SK-N-SH (cell line): ENCODE measurements at regions not wholly inside any gene's neighbourhood (a gene's known extent, or its start where the extent isn't known, plus 50 kb on each side); places are given as distances from the start of the nearest gene placed in this dataset.
A peak's percentile ranks its signal among the peaks of the same experiment; 100 is the strongest.

Source experiments
- CTCF ChIA-PET: fragments of 300-600, 350-600 bp; formaldehyde crosslinking; extraction: SDS; loops from one replicate; lab custom pipeline; 2021; lab: Yijun Ruan, JAX
- POLR2A ChIA-PET: fragments of 350-600 bp; sonication (Branson Sonifier 250); formaldehyde crosslinking; extraction: SDS; loops from one replicate; lab custom pipeline; 2020; ENCODE audit warnings: antibody characterized with exemption, inconsistent platforms; lab: Yijun Ruan, JAX
- DNase-seq: peaks from one replicate; pipeline ENCODE4 v3.0.0; 2012
- H2AFZ ChIP-seq: fragments of 200-600 bp; sonication (generic); 2 replicates; pipeline ENCODE4 v1.8.1; 2016; ENCODE audit warnings: antibody characterized with exemption, mild to moderate bottlenecking, low read depth
- H3F3A ChIP-seq: fragments of 200-600 bp; sonication (generic); replicated peaks from 2 replicates; pipeline ENCODE3; 2016; ENCODE audit warnings: antibody characterized with exemption, mild to moderate bottlenecking; ENCODE audit not compliant: insufficient read depth
- H3K27ac ChIP-seq, 2 experiments: fragments of 200-500 bp in 1 of 2; fragments of 200-600 bp in 1 of 2; sonication (Bioruptor generic) in 1 of 2; sonication (generic), shearing (Covaris generic) in 1 of 2; 2 replicates each; pipeline versions ENCODE4 v1.5.1 to v1.6.1; 2014 to 2016; ENCODE audit warnings: low read depth in 2 of 2, inconsistent platforms in 1 of 2, low read length in 1 of 2, mild to moderate bottlenecking in 1 of 2, mixed read lengths in 1 of 2
- H3K27me3 ChIP-seq: fragments of 200-600 bp; sonication (generic), shearing (Covaris generic); 2 replicates; pipeline ENCODE4 v1.6.1; 2016; ENCODE audit warnings: mixed run types; ENCODE audit not compliant: insufficient read depth
- H3K36me3 ChIP-seq, 2 experiments: fragments of 200-500 bp in 1 of 2; fragments of 200-600 bp in 1 of 2; sonication (Bioruptor generic) in 1 of 2; sonication (generic) in 1 of 2; replicated peaks in 1 of 2; 2 replicates each; pipeline versions ENCODE3 to v1.5.1; 2014 to 2016; ENCODE audit warnings: low read length in 1 of 2, mild to moderate bottlenecking in 1 of 2; ENCODE audit not compliant: insufficient read depth in 2 of 2, control insufficient read depth in 1 of 2
- H3K4me1 ChIP-seq, 2 experiments: fragments of 200-500 bp in 1 of 2; fragments of 200-600 bp in 1 of 2; sonication (Bioruptor generic) in 1 of 2; sonication (generic), shearing (Covaris generic) in 1 of 2; 2 replicates each; pipeline versions ENCODE4 v1.5.1 to v1.6.1; 2014 to 2016; ENCODE audit warnings: low read depth in 1 of 2, low read length in 1 of 2, mixed run types in 1 of 2; ENCODE audit not compliant: insufficient read depth in 2 of 2, control insufficient read depth in 1 of 2
- H3K4me2 ChIP-seq: fragments of 200-600 bp; sonication (generic), shearing (Covaris generic); 2 replicates; pipeline ENCODE4 v1.6.1; 2017; ENCODE audit warnings: mixed run types
- H3K4me3 ChIP-seq, 2 experiments: fragments of 200-500 bp in 1 of 2; fragments of 200-600 bp in 1 of 2; sonication (Bioruptor generic) in 1 of 2; sonication (generic), shearing (Covaris generic) in 1 of 2; 2 replicates each; pipeline versions ENCODE4 v1.5.1 to v1.8.1; 2014 to 2016; ENCODE audit warnings: low read depth in 2 of 2, inconsistent platforms in 1 of 2, low read length in 1 of 2, mild to moderate bottlenecking in 1 of 2, mixed read lengths in 1 of 2, moderate library complexity in 1 of 2
- H3K79me2 ChIP-seq: fragments of 200-600 bp; sonication (generic); 2 replicates; pipeline ENCODE4 v1.8.1; 2017; ENCODE audit warnings: mild to moderate bottlenecking; ENCODE audit not compliant: insufficient read depth
- H3K9ac ChIP-seq: fragments of 200-600 bp; sonication (generic); 2 replicates; pipeline ENCODE4 v1.6.1; 2017; ENCODE audit warnings: mixed run types
- H3K9me2 ChIP-seq: fragments of 200-600 bp; sonication (generic); 2 replicates; pipeline ENCODE4 v1.6.1; 2017; ENCODE audit warnings: mixed run types
- H3K9me3 ChIP-seq: fragments of 200-600 bp; sonication (generic); 2 replicates; pipeline ENCODE4 v1.6.1; 2017; ENCODE audit warnings: mixed run types, mild to moderate bottlenecking, moderate library complexity
- H4K20me1 ChIP-seq: fragments of 200-600 bp; sonication (generic); 2 replicates; pipeline ENCODE4 v1.6.1; 2017; ENCODE audit warnings: mild to moderate bottlenecking, mixed run types; ENCODE audit not compliant: insufficient read depth
- CHD2 ChIP-seq: fragments of 150-350 bp; IDR thresholded peaks from 2 replicates; pipeline ENCODE4 v1.6.1; 2018; ENCODE audit warnings: low read length; ENCODE audit not compliant: partially characterized antibody
- CTCF ChIP-seq: fragments of 200-600 bp; sonication (generic); IDR thresholded peaks from 2 replicates; pipeline ENCODE4 v1.6.1; 2017; ENCODE audit warnings: antibody characterized with exemption, mild to moderate bottlenecking, moderate library complexity
- ELF1 ChIP-seq: IDR thresholded peaks from 2 replicates; pipeline ENCODE4 v1.4.0; 2012
- EP300 ChIP-seq, 2 experiments: IDR thresholded peaks; 2 replicates each; pipeline versions ENCODE4 v1.4.0 to v1.6.1; 2012; ENCODE audit warnings: borderline replicate concordance in 1 of 2, low read depth in 1 of 2, low read length in 1 of 2
- EZH2phosphoT487 ChIP-seq: fragments of 200-600 bp; sonication (generic); IDR thresholded peaks from 2 replicates; pipeline ENCODE4 v1.6.1; 2017; ENCODE audit warnings: low read depth, mixed run types, mild to moderate bottlenecking, antibody characterized with exemption, moderate library complexity, borderline replicate concordance
- FOXJ3 ChIP-seq: sonication (generic); formaldehyde crosslinking; IDR thresholded peaks from 2 replicates; pipeline ENCODE4 v1.5.1; 2020; ENCODE audit warnings: mild to moderate bottlenecking, missing genetic modification reagents
- FOXM1 ChIP-seq: IDR thresholded peaks from 2 replicates; pipeline ENCODE4 v1.4.0; 2012; ENCODE audit warnings: low read depth, mild to moderate bottlenecking
- GABPA ChIP-seq: IDR thresholded peaks from 2 replicates; pipeline ENCODE4 v1.4.0; 2012; ENCODE audit warnings: low read depth, mild to moderate bottlenecking
- MAX ChIP-seq: IDR thresholded peaks from 2 replicates; pipeline ENCODE4 v1.4.0; 2012; ENCODE audit warnings: low read depth
- MEF2A ChIP-seq: IDR thresholded peaks from 2 replicates; pipeline ENCODE4 v1.4.0; 2012; ENCODE audit warnings: low read depth, borderline replicate concordance
- MXI1 ChIP-seq: IDR thresholded peaks from 2 replicates; pipeline ENCODE4 v1.6.1; 2012; ENCODE audit warnings: mild to moderate bottlenecking, low read depth, low read length, improper control_type of control experiment
- NFIC ChIP-seq: IDR thresholded peaks from 2 replicates; pipeline ENCODE4 v1.4.0; 2012; ENCODE audit warnings: borderline replicate concordance
- NRF1 ChIP-seq: IDR thresholded peaks from 2 replicates; pipeline ENCODE4 v1.6.1; 2012; ENCODE audit warnings: low read depth, mild to moderate bottlenecking, low read length
- PBX3 ChIP-seq: IDR thresholded peaks from 2 replicates; pipeline ENCODE4; 2012
- POLR2AphosphoS5 ChIP-seq: IDR thresholded peaks from 2 replicates; pipeline ENCODE4 v1.6.1; 2012; ENCODE audit warnings: low read depth, low read length
- REST ChIP-seq: IDR thresholded peaks from 2 replicates; pipeline ENCODE4 v1.6.1; 2012; ENCODE audit warnings: mild to moderate bottlenecking, low read depth, low read length, moderate library complexity
- RXRA ChIP-seq: IDR thresholded peaks from 2 replicates; pipeline ENCODE4 v1.4.0; 2012; ENCODE audit warnings: low read depth, mild to moderate bottlenecking, borderline replicate concordance
- SIN3A ChIP-seq: IDR thresholded peaks from 2 replicates; pipeline ENCODE4 v1.6.1; 2012; ENCODE audit warnings: low read depth, mild to moderate bottlenecking, low read length, moderate library complexity, borderline replicate concordance
- TAF1 ChIP-seq: IDR thresholded peaks from 2 replicates; pipeline ENCODE4 v1.6.1; 2012; ENCODE audit warnings: low read depth, mild to moderate bottlenecking, low read length, moderate library complexity, borderline replicate concordance
- TEAD4 ChIP-seq: IDR thresholded peaks from 2 replicates; pipeline ENCODE4 v1.4.0; 2012; ENCODE audit warnings: mild to moderate bottlenecking, borderline replicate concordance; ENCODE audit not compliant: insufficient read depth
- USF1 ChIP-seq: IDR thresholded peaks from 2 replicates; pipeline ENCODE4 v1.4.0; 2012; ENCODE audit warnings: low read depth, borderline replicate concordance
- USF2 ChIP-seq: fragments of 150-350 bp; IDR thresholded peaks from 2 replicates; pipeline ENCODE4 v1.6.1; 2017; ENCODE audit warnings: antibody characterized with exemption, low read length, low read depth, borderline replicate concordance
- ZBTB33 ChIP-seq: IDR thresholded peaks from 2 replicates; pipeline ENCODE4 v1.4.0; 2012; ENCODE audit warnings: low read depth, borderline replicate concordance
- WGBS: methylation state at CpG from one replicate; pipeline ENCODE4 v1.1.6; 2017; ENCODE audit warnings: low lambda C conversion rate; 5-methylcytosine and 5-hydroxymethylcytosine counted together

GRCh38 chr2:13005048-13005447, 288.3 kb downstream of the TRIB2 start:
- Histone ChIP-seq H3K4me3 (no peak overlapping the region), H3K27ac (peak overlapping the region in 1 of 2 experiments; percentile 22; a peak in 1 of 4 replicates), H3K9me2 (no peaks in the 10 kb centered on the region), H3F3A (peaks cover 12% of the 10 kb centered on the region), H3K9me3 (no peaks in the 10 kb centered on the region), H3K4me2 (no peak overlapping the region; the same call in 1 of the 2 replicates), H4K20me1 (no peaks in the 10 kb centered on the region), H2AFZ (no peak overlapping the region), H3K36me3 (no peaks in the 10 kb centered on the region), H3K4me1 (peaks cover 25 to 39% of the 10 kb centered on the region in 2 experiments), H3K27me3 (no peaks in the 10 kb centered on the region), H3K9ac (no peak overlapping the region), H3K79me2 (no peaks in the 10 kb centered on the region)
- ChIA-PET POLR2A (no interaction called here), CTCF (interaction anchor here (0.7 to 10.6 kb wide), 10 partner anchors 9 to 1174 kb away, joined by 3 to 153 read pairs (median 46); partner anchors contain the start of gene TRIB2)
- DNase-seq, result no peak
- 44% methylated on average over 2 of the region's 2 CpGs for WGBS
- TF ChIP-seq RXRA, result no peak
- TF ChIP-seq MAX, result no peak
- TF ChIP-seq ELF1, result no peak
- TF ChIP-seq CTCF, result no peak
- no peak; the same call in 1 of the 2 replicates for TF ChIP-seq USF2
- TF ChIP-seq CHD2, result peak; percentile 45
- peak; percentile 17; the same call in 1 of the 2 replicates for TF ChIP-seq TEAD4
- TF ChIP-seq POLR2AphosphoS5, result peak; percentile 29; the same call in 1 of the 2 replicates
- TF ChIP-seq NFIC, result no peak
- TF ChIP-seq ZBTB33, result no peak
- peak; percentile 34; the same call in 1 of the 2 replicates for TF ChIP-seq PBX3
- no peak for TF ChIP-seq MEF2A
- TF ChIP-seq EZH2phosphoT487, result no peak
- no peak for TF ChIP-seq GABPA
- peak; percentile 73; the same call in 1 of the 2 replicates for TF ChIP-seq USF1
- no peak; the same call in 1 of the 2 replicates for TF ChIP-seq FOXJ3
- TF ChIP-seq TAF1, result no peak
- no peak for TF ChIP-seq REST
- peak in 1 of 2 experiments; percentile 93; a peak in 2 of 4 replicates for TF ChIP-seq EP300 (IDR thresholded peaks at IDR 0.05; ENCODE audit: borderline replicate concordance in 1 of 2, low read depth in 1 of 2, low read length in 1 of 2)
- no peak for TF ChIP-seq FOXM1
- TF ChIP-seq NRF1, result no peak
- TF ChIP-seq MXI1, result peak; percentile 51; the same call in 1 of the 2 replicates
- TF ChIP-seq SIN3A, result no peak
